BJ (cell line): ENCODE measurements at regions not wholly inside any gene's neighbourhood (a gene's known extent, or its start where the extent isn't known, plus 50 kb on each side); places are given as distances from the start of the nearest gene placed in this dataset.
A peak's percentile ranks its signal among the peaks of the same experiment; 100 is the strongest.

Experiments used
- CTCF ChIA-PET: fragments of 350-600 bp; formaldehyde crosslinking; extraction: SDS; loops from one replicate; lab custom pipeline; 2021; ENCODE audit warnings: antibody characterized with exemption, inconsistent platforms; lab: Yijun Ruan, JAX
- POLR2A ChIA-PET: fragments of 300-600 bp; sonication (Branson Sonifier 250); formaldehyde crosslinking; extraction: SDS; loops from one replicate; lab custom pipeline; 2021; ENCODE audit warnings: antibody characterized with exemption; lab: Charles Lee
- DNase-seq: peaks from one replicate; pipeline ENCODE4 v3.0.0-alpha.2; 2011; ENCODE audit warnings: low read depth
- H3K27me3 ChIP-seq: 2 replicates; pipeline ENCODE4 v1.6.0; 2011; ENCODE audit warnings: low read length; ENCODE audit not compliant: control insufficient read depth, insufficient read depth
- H3K36me3 ChIP-seq: 2 replicates; pipeline ENCODE4 v1.5.1; 2011; ENCODE audit warnings: low read length; ENCODE audit not compliant: control insufficient read depth, insufficient read depth
- H3K4me3 ChIP-seq: 2 replicates; pipeline ENCODE4 v1.5.1; 2011; ENCODE audit warnings: low read depth, mild to moderate bottlenecking, control low read depth, low read length
- CTCF ChIP-seq: IDR thresholded peaks from 2 replicates; pipeline ENCODE4 v1.5.1; 2011; ENCODE audit warnings: low read depth, mild to moderate bottlenecking, control low read depth, inconsistent platforms, low read length, moderate library complexity; ENCODE audit not compliant: insufficient read depth

GRCh38 chr6:14638906-14639761 is 521.6 kb downstream of the CD83 start:
- 0 out of 2 replicates have a peak, but pooled peaks cover 1% of the 10 kb centered on the region for H3K27me3 ChIP-seq
- POLR2A ChIA-PET = no interaction called here
- peak; percentile 13; the same call in 1 of the 2 replicates for TF ChIP-seq CTCF
- no peak overlapping the region for H3K4me3 ChIP-seq
- CTCF ChIA-PET = interaction anchor here (0.7 to 1.4 kb wide), 4 partner anchors 8 to 303 kb away, joined by 3 read pairs; no protein-coding TSS in a partner anchor
- H3K36me3 ChIP-seq = no peaks in the 10 kb centered on the region
- DNase-seq = no peak

GRCh38 chr6:14639983-14640599 is 522.5 kb downstream of the CD83 start:
- ChIA-PET POLR2A (no interaction called here), CTCF (interaction anchor here (0.7 to 1.4 kb wide), 3 partner anchors 10 to 302 kb away, joined by 3 read pairs; no protein-coding TSS in a partner anchor)
- TF ChIP-seq CTCF = no peak
- no peaks in the 10 kb centered on the region for H3K36me3 ChIP-seq
- 0 out of 2 replicates have a peak, but pooled peaks cover 1% of the 10 kb centered on the region for H3K27me3 ChIP-seq
- no peak overlapping the region for H3K4me3 ChIP-seq
- no peak for DNase-seq

GRCh38 chr6:14640631-14641030 is 523.1 kb downstream of the CD83 start:
- no peak for DNase-seq
- POLR2A ChIA-PET = no interaction called here
- no peak overlapping the region for H3K4me3 ChIP-seq
- CTCF ChIA-PET = interaction anchor here (0.9 kb wide), 1 partner anchor 18 kb away, joined by 3 read pairs; no protein-coding TSS in a partner anchor
- 0 out of 2 replicates have a peak, but pooled peaks cover 1% of the 10 kb centered on the region for H3K27me3 ChIP-seq
- TF ChIP-seq CTCF = no peak
- H3K36me3 ChIP-seq = no peaks in the 10 kb centered on the region

- DNase-seq = no peak
- Histone ChIP-seq H3K36me3 (no peaks in the 10 kb centered on the region), H3K4me3 (no peak overlapping the region), H3K27me3 (0 out of 2 replicates have a peak, but pooled peaks cover 1% of the 10 kb centered on the region)
- TF ChIP-seq CTCF = no peak
- ChIA-PET POLR2A (no interaction called here), CTCF (interaction anchor here (0.9 kb wide), 1 partner anchor 19 kb away, joined by 3 read pairs; no protein-coding TSS in a partner anchor)
Observed at GRCh38 chr6:14641423-14642135, 524.0 kb downstream of the CD83 start.
